ENCODE measurements at regions not wholly inside any gene's neighbourhood (a gene's known extent, or its start where the extent isn't known, plus 50 kb on each side); places are given as distances from the start of the nearest gene placed in this dataset.

DNA sequence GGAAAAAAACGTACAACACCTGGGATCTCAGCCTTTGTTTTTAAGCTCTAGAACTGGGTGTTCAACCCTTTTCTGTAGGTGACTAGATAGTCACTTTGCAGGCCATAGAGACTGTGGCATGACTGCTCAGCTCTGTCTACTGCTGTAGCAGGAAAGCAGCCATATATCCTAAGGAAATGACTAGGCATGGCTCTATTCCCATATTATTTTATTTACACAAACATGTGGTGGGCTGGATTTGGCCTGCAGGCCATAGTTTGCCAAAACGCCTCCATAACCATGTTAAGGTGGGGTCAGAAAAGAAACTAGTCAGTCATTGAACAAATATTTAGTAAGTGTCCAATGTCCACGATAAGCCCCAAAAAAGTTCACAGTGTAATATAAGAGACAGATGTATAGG is 452.5 kb downstream of the MCTP2 start:
- no peak for DNase-seq

DNA sequence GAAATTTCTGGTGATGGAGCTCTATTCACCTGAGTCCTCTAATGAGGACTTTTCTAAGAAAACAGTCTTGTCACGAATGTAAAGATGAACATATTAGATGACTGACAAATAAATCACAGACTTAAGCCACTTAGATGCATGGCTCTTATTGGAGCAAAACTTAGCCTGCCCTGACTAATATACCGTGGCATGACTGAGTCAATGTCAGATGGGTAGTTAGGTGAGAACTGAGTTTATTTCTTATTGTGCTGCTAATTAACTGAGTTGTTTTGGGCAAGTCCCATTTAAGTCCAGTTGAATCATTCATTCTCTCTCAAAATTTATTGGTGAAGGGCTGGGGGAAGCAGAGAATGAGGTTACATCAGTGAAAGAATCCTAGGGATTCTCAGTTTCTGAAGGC is 459.8 kb downstream of the MCTP2 start:
- no peak for DNase-seq

- DNase-seq: no peak
Measured at GRCh38 chr15:94692710-94693109, 461.3 kb downstream of the MCTP2 start.

GRCh38 chr15:94700211-94700610 is 468.9 kb downstream of the MCTP2 start:
- DNase-seq: no peak

DNA sequence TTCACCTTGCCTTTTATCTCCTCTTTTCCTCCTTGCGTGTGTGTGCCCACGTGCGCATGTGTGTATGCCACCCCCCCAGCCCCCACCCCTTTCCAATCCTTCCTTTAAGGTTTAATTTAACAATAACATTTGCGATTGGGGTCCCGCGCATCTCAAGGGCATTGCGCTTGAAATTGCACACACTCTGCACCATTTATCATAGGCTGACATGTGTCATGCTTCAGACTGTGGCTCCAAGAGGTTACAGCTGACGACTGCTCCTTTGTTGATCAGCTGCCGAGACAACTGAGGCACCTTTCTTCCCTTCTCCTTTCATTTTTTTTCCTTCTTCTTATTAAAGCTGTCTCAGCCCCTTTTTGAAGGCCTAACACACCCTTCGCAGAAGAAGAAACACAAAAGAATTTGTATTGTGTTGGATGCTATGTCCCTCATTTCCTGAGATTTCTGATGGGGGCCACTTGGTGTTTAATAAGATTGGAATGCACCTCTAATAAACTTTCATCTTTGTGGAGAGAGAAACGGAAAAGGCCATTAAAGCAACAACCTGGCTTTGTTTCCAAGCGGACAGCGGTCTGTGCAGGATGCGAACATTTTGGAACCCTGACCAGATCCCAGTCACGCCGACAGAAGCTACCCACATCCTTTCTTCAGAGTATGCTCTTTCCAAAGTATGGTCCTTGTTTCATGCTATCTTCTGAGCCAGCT is 470.1 kb downstream of the MCTP2 start:
- DNase-seq: no peak

DNA sequence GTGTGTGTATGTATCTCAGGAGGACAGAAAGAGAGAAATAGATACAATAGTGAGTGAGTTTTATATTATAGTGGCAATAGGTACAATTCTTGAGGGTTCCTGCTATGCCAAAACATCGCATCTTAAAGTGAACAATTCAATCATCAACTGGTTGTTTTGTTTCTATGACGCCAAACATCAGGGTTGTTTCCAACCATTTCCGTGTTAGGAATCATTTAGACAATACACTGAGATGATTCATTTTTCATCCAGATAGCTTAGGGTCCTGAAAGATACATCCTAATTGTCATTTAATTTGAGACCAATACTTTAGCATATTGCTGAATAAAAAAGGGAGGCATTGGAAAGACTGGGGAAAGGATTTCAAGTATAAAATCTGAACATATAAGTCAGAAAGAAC is 472.2 kb downstream of the MCTP2 start:
- DNase-seq: no peak

GRCh38 chr15:94704421-94704820 is 473.1 kb downstream of the MCTP2 start:
- DNase-seq: no peak

- DNase-seq: no peak
Measured at GRCh38 chr15:94704946-94705345, 473.6 kb downstream of the MCTP2 start.

- DNase-seq: no peak
Measured at GRCh38 chr15:94709319-94709718, 478.0 kb downstream of the MCTP2 start.

DNA sequence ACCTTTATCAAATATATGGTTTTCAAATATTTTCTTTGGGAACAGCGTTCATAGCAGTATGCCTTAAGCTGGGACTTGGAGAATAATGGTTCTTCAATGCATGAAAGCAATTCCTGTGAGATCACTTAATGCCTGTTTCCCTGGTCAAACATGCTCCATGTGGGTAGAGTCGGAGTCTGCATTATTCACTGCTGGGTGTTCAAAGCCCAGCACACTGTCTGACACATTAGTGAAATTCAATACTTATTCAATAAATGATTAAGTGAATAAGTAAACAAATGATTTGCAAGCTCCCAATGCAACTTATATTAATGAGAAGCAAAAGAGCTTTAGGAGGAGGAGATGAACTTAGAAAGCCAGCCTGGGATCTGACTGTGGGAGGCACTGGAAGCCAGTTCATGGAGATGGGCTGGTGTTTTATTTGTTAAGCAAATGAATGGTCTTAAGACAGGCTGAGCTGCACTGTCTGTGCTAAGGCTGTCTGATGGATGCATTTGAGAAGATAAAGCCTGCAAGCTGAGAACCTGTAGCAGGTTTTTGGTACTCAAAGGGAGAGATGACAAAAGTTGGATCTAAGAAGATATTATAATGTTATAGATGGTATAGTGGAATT is 490.8 kb downstream of the MCTP2 start:
- no peak for DNase-seq

GRCh38 chr15:94723801-94724200 is 492.4 kb downstream of the MCTP2 start:
- no peak for DNase-seq

- no peak for DNase-seq
Measured at GRCh38 chr15:94731286-94731685, 499.9 kb downstream of the MCTP2 start.

DNA sequence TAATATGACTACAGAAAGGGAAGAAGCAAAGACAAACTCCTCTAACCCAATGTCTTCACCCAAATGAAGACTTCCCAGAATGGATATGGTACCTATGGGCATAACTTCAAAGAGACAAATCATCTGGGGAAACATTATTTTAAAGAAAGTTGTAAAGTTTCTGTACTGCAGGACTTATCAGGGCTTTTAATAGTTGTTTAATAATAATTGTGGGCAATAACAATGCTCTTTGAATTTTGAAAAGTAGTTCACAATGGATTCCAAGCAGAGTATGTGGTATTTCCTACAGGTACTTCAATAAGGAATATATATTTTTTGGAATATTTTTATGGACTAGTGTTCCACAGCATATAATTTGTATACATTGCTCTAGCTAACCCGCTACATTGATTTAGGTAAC is 503.1 kb downstream of the MCTP2 start:
- no peak for DNase-seq

- no peak for DNase-seq
Measured at GRCh38 chr15:94736236-94736635, 504.9 kb downstream of the MCTP2 start.

GRCh38 chr15:94739639-94740038 is 508.3 kb downstream of the MCTP2 start:
- DNase-seq: no peak

- DNase-seq: no peak
Measured at GRCh38 chr15:94740469-94740868, 509.1 kb downstream of the MCTP2 start.

GRCh38 chr15:94743668-94744067 is 512.3 kb downstream of the MCTP2 start:
- no peak for DNase-seq

GRCh38 chr15:94744080-94744793 is 512.9 kb downstream of the MCTP2 start:
- no peak for DNase-seq

DNA sequence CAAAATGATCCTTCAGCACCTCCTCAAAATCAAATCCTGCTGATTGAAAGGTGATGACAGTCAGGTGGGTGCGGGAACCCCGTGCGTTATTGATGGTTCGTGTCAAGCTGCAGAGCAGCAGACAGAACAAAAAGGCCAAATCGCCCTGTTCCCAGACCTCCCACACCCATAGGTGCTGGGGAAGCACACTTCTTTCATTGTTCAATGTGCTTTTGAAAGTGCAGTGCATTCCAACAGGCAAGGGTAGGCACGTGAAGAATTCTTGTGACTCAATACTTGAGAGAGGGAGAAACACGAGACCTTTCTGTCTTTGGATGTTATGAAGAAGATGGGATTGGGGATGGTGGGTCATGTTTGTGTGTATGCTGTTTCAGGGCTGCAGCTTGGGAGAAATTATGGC is 514.0 kb downstream of the MCTP2 start:
- no peak for DNase-seq

- DNase-seq: no peak
Measured at GRCh38 chr15:94747510-94747909, 516.1 kb downstream of the MCTP2 start.

DNA sequence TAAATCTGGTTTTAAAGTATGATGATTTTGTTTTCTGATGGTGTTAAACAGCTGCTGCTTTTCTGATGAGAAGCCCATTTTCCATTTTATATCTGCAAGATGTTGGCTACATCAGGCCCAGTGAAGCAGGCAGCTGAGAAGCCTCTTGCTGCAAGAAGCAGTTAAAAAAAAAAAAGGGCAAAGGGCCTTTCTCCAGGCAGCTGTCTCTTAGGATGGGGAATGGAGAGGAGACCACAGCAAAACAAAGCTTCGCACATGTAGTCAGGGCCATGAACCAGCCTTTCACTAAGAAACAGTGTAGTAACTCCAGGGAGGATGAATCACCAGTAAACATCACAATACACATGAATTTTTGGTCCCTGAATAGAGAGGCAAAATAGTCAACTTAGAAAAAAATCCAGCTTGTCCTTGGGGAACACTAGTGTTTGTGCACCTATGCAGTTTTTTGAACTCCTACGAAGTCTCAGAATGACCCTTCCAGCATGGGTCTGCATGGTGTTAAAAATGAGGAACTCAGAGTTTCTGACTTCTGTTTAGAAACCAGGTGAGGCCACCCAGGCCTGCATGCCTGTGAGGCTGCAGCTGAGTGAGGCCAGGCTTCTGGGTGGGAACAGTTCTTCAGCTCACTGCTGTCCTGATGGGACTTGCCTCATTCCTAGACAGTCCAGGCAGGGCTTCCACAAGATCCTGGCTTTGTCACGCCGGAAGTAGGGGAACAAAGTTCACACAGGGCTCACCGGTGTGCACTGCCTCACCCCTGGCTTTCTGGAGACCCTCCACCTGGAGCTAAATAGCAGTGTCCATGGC is 518.7 kb downstream of the MCTP2 start:
- no peak for DNase-seq

DNA sequence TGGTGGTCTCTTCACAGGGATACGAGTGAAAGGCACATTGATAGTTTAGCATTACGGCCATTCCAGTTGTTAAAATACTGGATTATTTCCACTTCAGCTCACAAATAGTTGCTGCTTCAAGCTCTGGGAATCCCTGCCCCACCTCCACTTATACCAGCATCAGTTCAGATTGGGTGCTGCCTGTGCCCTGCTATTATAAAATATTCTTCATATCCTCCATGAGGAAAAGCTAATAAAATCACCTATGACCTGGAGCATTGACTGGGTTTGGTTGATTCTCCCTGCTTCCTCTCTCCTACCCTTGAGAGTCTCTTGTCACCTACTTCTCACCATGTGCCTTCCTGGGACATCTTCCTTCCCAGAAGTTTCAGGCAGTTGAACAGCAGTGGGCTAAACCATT is 529.0 kb downstream of the MCTP2 start:
- no peak for DNase-seq

DNA sequence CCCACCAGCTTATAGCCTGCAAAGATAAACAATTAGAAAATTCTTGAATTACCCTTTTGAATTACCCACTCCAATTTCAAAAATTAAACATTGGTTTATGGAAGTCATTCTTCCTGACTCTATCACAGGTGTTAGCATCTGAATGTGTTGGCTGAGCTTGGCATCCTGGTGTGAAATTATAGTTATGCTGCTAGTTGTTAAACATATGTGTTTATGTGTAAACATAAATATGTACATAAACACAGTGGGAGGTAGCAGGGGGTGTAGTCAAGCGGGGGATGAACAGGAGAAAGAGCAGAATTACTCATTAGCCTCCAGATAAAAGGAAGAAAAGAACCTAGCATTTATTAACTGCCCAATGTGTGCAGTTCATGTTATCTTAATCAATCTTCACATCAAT is 530.2 kb downstream of the MCTP2 start:
- DNase-seq: no peak

DNA sequence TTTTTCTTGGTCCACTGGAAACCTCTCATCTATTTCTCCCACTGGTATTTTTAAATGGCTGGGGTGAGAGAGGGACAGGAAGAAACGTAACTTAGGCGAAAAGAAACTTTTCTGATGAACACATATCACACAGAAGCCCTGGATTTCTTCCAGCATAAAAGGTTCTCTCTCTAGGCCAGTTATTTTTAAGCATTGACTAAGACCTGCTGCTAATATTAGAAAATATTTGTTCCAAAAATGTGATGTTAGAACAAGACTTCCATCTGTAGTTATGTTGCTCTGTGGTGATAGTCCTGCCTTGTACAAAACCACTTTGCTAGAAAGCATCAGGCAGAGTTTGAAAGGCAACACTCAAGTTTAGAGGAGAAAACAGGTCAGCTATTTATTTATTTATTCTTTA is 537.7 kb downstream of the MCTP2 start:
- no peak for DNase-seq
